ENCODE measurements at regions not wholly inside any gene's neighbourhood (a gene's known extent, or its start where the extent isn't known, plus 50 kb on each side); places are given as distances from the start of the nearest gene placed in this dataset.

DNA sequence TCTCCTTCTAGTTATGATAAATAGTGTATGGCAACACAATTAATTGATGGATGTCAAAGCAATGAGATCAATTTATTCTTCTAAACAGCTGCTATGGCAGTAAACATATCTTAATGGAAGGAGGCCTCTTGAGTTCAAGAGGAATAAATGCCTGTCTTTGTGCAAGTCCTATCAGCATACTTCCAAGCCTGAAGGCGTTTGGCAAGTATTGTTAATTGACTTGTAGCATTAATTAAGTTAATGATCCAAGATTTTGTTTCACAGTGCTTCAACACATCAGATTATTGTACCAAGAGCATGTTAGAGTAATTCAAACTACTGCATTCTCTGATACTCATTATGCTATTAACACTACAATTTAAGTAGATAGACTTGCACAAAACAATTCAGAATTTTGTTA is 144.8 kb downstream of the FAT4 start:
- TF ChIP-seq POLR2A (IDR thresholded peaks at IDR 0.05; ENCODE audit: low read depth, low read length) (no peak), EZH2 (IDR thresholded peaks at IDR 0.05; ENCODE audit: borderline replicate concordance, low read depth, low read length, severe bottlenecking) (no peak), POLR2AphosphoS5 (IDR thresholded peaks at IDR 0.05; ENCODE audit: insufficient read depth, low read depth, low read length) (no peak), MYC (IDR thresholded peaks at IDR 0.05; ENCODE audit: low read depth, low read length) (no peak), JUN (IDR thresholded peaks at IDR 0.05; ENCODE audit: borderline replicate concordance, insufficient read depth, insufficient read length, low read depth) (no peak), FOS (IDR thresholded peaks at IDR 0.05; ENCODE audit: borderline replicate concordance, insufficient read depth, low read length) (no peak), GATA2 (IDR thresholded peaks at IDR 0.05; ENCODE audit: insufficient read depth, insufficient read length, low read depth, low read length) (no peak)
- TF ChIP-seq, protein P1, sequence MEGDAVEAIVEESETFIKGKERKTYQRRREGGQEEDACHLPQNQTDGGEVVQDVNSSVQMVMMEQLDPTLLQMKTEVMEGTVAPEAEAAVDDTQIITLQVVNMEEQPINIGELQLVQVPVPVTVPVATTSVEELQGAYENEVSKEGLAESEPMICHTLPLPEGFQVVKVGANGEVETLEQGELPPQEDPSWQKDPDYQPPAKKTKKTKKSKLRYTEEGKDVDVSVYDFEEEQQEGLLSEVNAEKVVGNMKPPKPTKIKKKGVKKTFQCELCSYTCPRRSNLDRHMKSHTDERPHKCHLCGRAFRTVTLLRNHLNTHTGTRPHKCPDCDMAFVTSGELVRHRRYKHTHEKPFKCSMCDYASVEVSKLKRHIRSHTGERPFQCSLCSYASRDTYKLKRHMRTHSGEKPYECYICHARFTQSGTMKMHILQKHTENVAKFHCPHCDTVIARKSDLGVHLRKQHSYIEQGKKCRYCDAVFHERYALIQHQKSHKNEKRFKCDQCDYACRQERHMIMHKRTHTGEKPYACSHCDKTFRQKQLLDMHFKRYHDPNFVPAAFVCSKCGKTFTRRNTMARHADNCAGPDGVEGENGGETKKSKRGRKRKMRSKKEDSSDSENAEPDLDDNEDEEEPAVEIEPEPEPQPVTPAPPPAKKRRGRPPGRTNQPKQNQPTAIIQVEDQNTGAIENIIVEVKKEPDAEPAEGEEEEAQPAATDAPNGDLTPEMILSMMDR (IDR thresholded peaks at IDR 0.05; ENCODE audit: extremely low read depth in 1 of 2, insufficient read depth in 1 of 2, low read depth in 1 of 2, low read length in 2 of 2) = no peak
- TF ChIP-seq, protein P2, sequence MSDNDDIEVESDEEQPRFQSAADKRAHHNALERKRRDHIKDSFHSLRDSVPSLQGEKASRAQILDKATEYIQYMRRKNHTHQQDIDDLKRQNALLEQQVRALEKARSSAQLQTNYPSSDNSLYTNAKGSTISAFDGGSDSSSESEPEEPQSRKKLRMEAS (IDR thresholded peaks at IDR 0.05; ENCODE audit: insufficient read depth, insufficient read length) = no peak
